ENCODE measurements at regions not wholly inside any gene's neighbourhood (a gene's known extent, or its start where the extent isn't known, plus 50 kb on each side); places are given as distances from the start of the nearest gene placed in this dataset.

- 49 to 64% methylated on average over 2 of the region's 2 CpGs for WGBS, 2 donors
- H3K4me1 ChIP-seq = no peaks in the 10 kb centered on the region
- H3K27me3 ChIP-seq = no peaks in the 10 kb centered on the region
- no peak overlapping the region for H3K4me3 ChIP-seq (replicated peaks in 1 of 3)
- H3K9me3 ChIP-seq = no peaks in the 10 kb centered on the region
- intact Hi-C loops (cut with DNase I) = no loop called here
- no peak for DNase-seq
- no peak overlapping the region for H3K27ac ChIP-seq
- TF ChIP-seq CTCF (IDR thresholded peaks at IDR 0.05) (no peak), POLR2A (IDR thresholded peaks at IDR 0.05) (no peak)
- H3K36me3 ChIP-seq = no peaks in the 10 kb centered on the region
Measured at GRCh38 chrY:7753711-7754110, 842.2 kb upstream of the AMELY start.

GRCh38 chrY:7746781-7747180 is 835.2 kb upstream of the AMELY start:
- H3K9me3 ChIP-seq = no peaks in the 10 kb centered on the region
- no peaks in the 10 kb centered on the region for H3K27me3 ChIP-seq
- no peak overlapping the region for H3K27ac ChIP-seq
- DNase-seq = no peak
- intact Hi-C loops (cut with DNase I) = no loop called here
- no peak for TF ChIP-seq CTCF (IDR thresholded peaks at IDR 0.05)
- no peak for TF ChIP-seq POLR2A (IDR thresholded peaks at IDR 0.05)
- WGBS, 2 donors = 90 to 93% methylated on average over 4 of the region's 4 CpGs
- H3K4me3 ChIP-seq (replicated peaks in 1 of 3) = no peak overlapping the region
- H3K4me1 ChIP-seq = no peaks in the 10 kb centered on the region
- no peaks in the 10 kb centered on the region for H3K36me3 ChIP-seq

GRCh38 chrY:7745581-7745901 is 834.0 kb upstream of the AMELY start:
- 87 to 100% methylated on average over 1 of the region's 1 CpG for WGBS, 2 donors
- DNase-seq = no peak
- H3K9me3 ChIP-seq = no peaks in the 10 kb centered on the region
- no peaks in the 10 kb centered on the region for H3K27me3 ChIP-seq
- no peaks in the 10 kb centered on the region for H3K4me1 ChIP-seq
- no peak for TF ChIP-seq POLR2A (IDR thresholded peaks at IDR 0.05)
- no peak for TF ChIP-seq CTCF (IDR thresholded peaks at IDR 0.05)
- no peak overlapping the region for H3K27ac ChIP-seq
- H3K36me3 ChIP-seq = no peaks in the 10 kb centered on the region
- H3K4me3 ChIP-seq (replicated peaks in 1 of 3) = no peak overlapping the region
- intact Hi-C loops (cut with DNase I) = no loop called here

- WGBS, 2 donors = 78 to 84% methylated on average over 2 of the region's 2 CpGs
- Histone ChIP-seq H3K4me1 (no peaks in the 10 kb centered on the region), H3K27me3 (no peaks in the 10 kb centered on the region), H3K9me3 (no peaks in the 10 kb centered on the region), H3K4me3 (replicated peaks in 1 of 3) (no peak overlapping the region), H3K36me3 (no peaks in the 10 kb centered on the region), H3K27ac (no peak overlapping the region)
- intact Hi-C loops (cut with DNase I) = no loop called here
- no peak for DNase-seq
- no peak for TF ChIP-seq CTCF (IDR thresholded peaks at IDR 0.05)
- TF ChIP-seq POLR2A (IDR thresholded peaks at IDR 0.05) = no peak
Measured at GRCh38 chrY:7744691-7745580, 833.4 kb upstream of the AMELY start.

GRCh38 chrY:7736847-7737365 is 825.4 kb upstream of the AMELY start:
- no peaks in the 10 kb centered on the region for H3K27me3 ChIP-seq
- intact Hi-C loops (cut with DNase I) = no loop called here
- WGBS, 2 donors = 88 to 100% methylated on average over 1 of the region's 1 CpG
- H3K4me1 ChIP-seq = no peaks in the 10 kb centered on the region
- H3K4me3 ChIP-seq (replicated peaks in 1 of 3) = no peak overlapping the region
- no peaks in the 10 kb centered on the region for H3K36me3 ChIP-seq
- H3K9me3 ChIP-seq = no peaks in the 10 kb centered on the region
- TF ChIP-seq POLR2A (IDR thresholded peaks at IDR 0.05) (no peak), CTCF (IDR thresholded peaks at IDR 0.05) (no peak)
- DNase-seq = no peak
- no peak overlapping the region for H3K27ac ChIP-seq
